Activated T-cell treated with anti-CD3 and anti-CD28 coated beads, Interleukin-2, amount 50 U/mL, for 72 hours (primary cell): ENCODE measurements at regions not wholly inside any gene's neighbourhood (a gene's known extent, or its start where the extent isn't known, plus 50 kb on each side); places are given as distances from the start of the nearest gene placed in this dataset.

ENCODE experiments used
- ATAC-seq, 2 donors: fragments of 150-1000 bp; cut with Tn5 transposase; replicated peaks in 1 of 2; 2 replicates each; pipeline ENCODE4 v1.10.0; 2021; ENCODE audit warnings: moderate library complexity in 2 of 2, mild to moderate bottlenecking in 1 of 2
- DNase-seq, 2 donors: peaks; one replicate each; pipeline ENCODE4 v3.0.0; 2021 to 2022; ENCODE audit warnings: mixed read lengths in 1 of 2
- H3K27ac Mint-ChIP-seq: one replicate; pipeline ENCODE4 v1.8.0; 2022; ENCODE audit warnings: mild to moderate bottlenecking, moderate library complexity, mixed read lengths
- H3K27me3 Mint-ChIP-seq: one replicate; pipeline ENCODE4 v1.8.0; 2022; ENCODE audit warnings: low read depth, mixed read lengths
- H3K36me3 Mint-ChIP-seq, 2 donors: one replicate each; pipeline ENCODE4 v1.8.0; 2022; ENCODE audit warnings: mixed read lengths in 2 of 2, mild to moderate bottlenecking in 1 of 2; ENCODE audit not compliant: insufficient read depth in 2 of 2
- H3K4me1 Mint-ChIP-seq: one replicate; pipeline ENCODE4 v1.8.0; 2022; ENCODE audit warnings: low read depth, mixed read lengths
- H3K4me3 Mint-ChIP-seq, 2 donors: one replicate each; pipeline ENCODE4 v1.8.0; 2022; ENCODE audit warnings: mild to moderate bottlenecking in 2 of 2, mixed read lengths in 2 of 2, moderate library complexity in 2 of 2
- H3K9me3 Mint-ChIP-seq, 2 donors: one replicate each; pipeline ENCODE4 v1.8.0; 2022; ENCODE audit warnings: mixed read lengths in 2 of 2

- no peak for DNase-seq
- H3K36me3 Mint-ChIP-seq = no peaks in the 10 kb centered on the region
- H3K27me3 Mint-ChIP-seq = no peaks in the 10 kb centered on the region
- H3K4me1 Mint-ChIP-seq = no peaks in the 10 kb centered on the region
- no peak for ATAC-seq
- H3K27ac Mint-ChIP-seq = no peak overlapping the region
- H3K4me3 Mint-ChIP-seq = no peak overlapping the region
- no peaks in the 10 kb centered on the region for H3K9me3 Mint-ChIP-seq
Measured at GRCh38 chr5:152499814-152500535, 94.9 kb upstream of the NMUR2 start.

- H3K9me3 Mint-ChIP-seq = no peaks in the 10 kb centered on the region
- H3K27ac Mint-ChIP-seq = no peak overlapping the region
- peaks cover 5% of the 10 kb centered on the region for H3K27me3 Mint-ChIP-seq
- H3K4me1 Mint-ChIP-seq = no peaks in the 10 kb centered on the region
- no peak overlapping the region for H3K4me3 Mint-ChIP-seq
- H3K36me3 Mint-ChIP-seq = no peaks in the 10 kb centered on the region
- ATAC-seq (no peak), DNase-seq (no peak)
Measured at GRCh38 chr5:152501294-152501693, 96.2 kb upstream of the NMUR2 start.

- no peak for DNase-seq
- no peaks in the 10 kb centered on the region for H3K9me3 Mint-ChIP-seq
- no peaks in the 10 kb centered on the region for H3K36me3 Mint-ChIP-seq
- H3K4me3 Mint-ChIP-seq = no peak overlapping the region
- peaks cover 12% of the 10 kb centered on the region for H3K27me3 Mint-ChIP-seq
- H3K27ac Mint-ChIP-seq = no peak overlapping the region
- H3K4me1 Mint-ChIP-seq = no peaks in the 10 kb centered on the region
- no peak for ATAC-seq
Measured at GRCh38 chr5:152503206-152503605, 98.1 kb upstream of the NMUR2 start.

GRCh38 chr5:152505442-152506042 lies 100.5 kb upstream of the NMUR2 start:
- H3K27me3 Mint-ChIP-seq = peaks cover 13% of the 10 kb centered on the region
- no peak overlapping the region for H3K27ac Mint-ChIP-seq
- DNase-seq (peak; percentile 40), ATAC-seq (peak; percentile 60 to 77)
- H3K36me3 Mint-ChIP-seq = no peaks in the 10 kb centered on the region
- H3K4me3 Mint-ChIP-seq = no peak overlapping the region
- H3K9me3 Mint-ChIP-seq = no peaks in the 10 kb centered on the region
- no peaks in the 10 kb centered on the region for H3K4me1 Mint-ChIP-seq

- Mint-ChIP-seq H3K4me1 (no peaks in the 10 kb centered on the region), H3K4me3 (no peak overlapping the region), H3K9me3 (no peaks in the 10 kb centered on the region), H3K27ac (no peak overlapping the region), H3K27me3 (peaks cover 24% of the 10 kb centered on the region), H3K36me3 (no peaks in the 10 kb centered on the region)
- no peak for ATAC-seq
- no peak for DNase-seq
Measured at GRCh38 chr5:152511120-152511519, 106.0 kb upstream of the NMUR2 start.

GRCh38 chr5:152511531-152512132 lies 106.6 kb upstream of the NMUR2 start:
- H3K4me3 Mint-ChIP-seq = no peak overlapping the region
- H3K27ac Mint-ChIP-seq = no peak overlapping the region
- H3K27me3 Mint-ChIP-seq = peaks cover 26% of the 10 kb centered on the region
- ATAC-seq (no peak), DNase-seq (no peak)
- no peaks in the 10 kb centered on the region for H3K4me1 Mint-ChIP-seq
- H3K36me3 Mint-ChIP-seq = no peaks in the 10 kb centered on the region
- no peaks in the 10 kb centered on the region for H3K9me3 Mint-ChIP-seq

- Mint-ChIP-seq H3K4me3 (no peak overlapping the region), H3K27me3 (peaks cover 32% of the 10 kb centered on the region), H3K27ac (no peak overlapping the region), H3K4me1 (no peaks in the 10 kb centered on the region), H3K36me3 (no peaks in the 10 kb centered on the region), H3K9me3 (no peaks in the 10 kb centered on the region)
- ATAC-seq (no peak), DNase-seq (no peak)
Measured at GRCh38 chr5:152514827-152515397, 109.8 kb upstream of the NMUR2 start.

- ATAC-seq (no peak), DNase-seq (no peak)
- Mint-ChIP-seq H3K27me3 (no peaks in the 10 kb centered on the region), H3K9me3 (no peaks in the 10 kb centered on the region), H3K36me3 (no peaks in the 10 kb centered on the region), H3K27ac (no peak overlapping the region), H3K4me3 (no peak overlapping the region), H3K4me1 (peaks cover 7% of the 10 kb centered on the region)
Measured at GRCh38 chr5:152523964-152524363, 118.9 kb upstream of the NMUR2 start.

GRCh38 chr5:152527358-152528052 lies 122.4 kb upstream of the NMUR2 start:
- peak overlapping the region in 1 of 2 donors; percentile 8 for H3K4me3 Mint-ChIP-seq

GRCh38 chr5:152529440-152529839 lies 124.4 kb upstream of the NMUR2 start:
- DNase-seq (no peak), ATAC-seq (no peak)
- H3K36me3 Mint-ChIP-seq = no peaks in the 10 kb centered on the region
- H3K9me3 Mint-ChIP-seq = no peaks in the 10 kb centered on the region
- H3K4me3 Mint-ChIP-seq = no peak overlapping the region
- H3K4me1 Mint-ChIP-seq = peaks cover 7% of the 10 kb centered on the region
- no peak overlapping the region for H3K27ac Mint-ChIP-seq
- peaks cover 6% of the 10 kb centered on the region for H3K27me3 Mint-ChIP-seq

More at GRCh38 chr5:152527358-152528052, 122.4 kb upstream of the NMUR2 start:
- Mint-ChIP-seq H3K27ac (peak overlapping the region; percentile 87), H3K9me3 (no peaks in the 10 kb centered on the region), H3K36me3 (no peaks in the 10 kb centered on the region), H3K27me3 (no peaks in the 10 kb centered on the region), H3K4me1 (peaks cover 7% of the 10 kb centered on the region)
- peak; percentile 54 to 69 for ATAC-seq
- DNase-seq = no peak

GRCh38 chr5:152532714-152533113 lies 127.6 kb upstream of the NMUR2 start:
- Mint-ChIP-seq H3K4me1 (peaks cover under 1% of the 10 kb centered on the region), H3K9me3 (no peaks in the 10 kb centered on the region), H3K27me3 (peaks cover 6% of the 10 kb centered on the region), H3K27ac (no peak overlapping the region), H3K4me3 (no peak overlapping the region), H3K36me3 (no peaks in the 10 kb centered on the region)
- ATAC-seq (no peak), DNase-seq (no peak)

GRCh38 chr5:152534641-152535040 lies 129.6 kb upstream of the NMUR2 start:
- ATAC-seq (no peak), DNase-seq (no peak)
- no peaks in the 10 kb centered on the region for H3K4me1 Mint-ChIP-seq
- no peaks in the 10 kb centered on the region for H3K36me3 Mint-ChIP-seq
- peaks cover 6% of the 10 kb centered on the region for H3K27me3 Mint-ChIP-seq
- no peak overlapping the region for H3K4me3 Mint-ChIP-seq
- no peaks in the 10 kb centered on the region for H3K9me3 Mint-ChIP-seq
- H3K27ac Mint-ChIP-seq = no peak overlapping the region

GRCh38 chr5:152542741-152543140 lies 137.7 kb upstream of the NMUR2 start:
- H3K27ac Mint-ChIP-seq = no peak overlapping the region

More at GRCh38 chr5:152542741-152543140, 137.7 kb upstream of the NMUR2 start:
- Mint-ChIP-seq H3K27me3 (peaks cover 10% of the 10 kb centered on the region), H3K36me3 (no peaks in the 10 kb centered on the region), H3K4me1 (no peaks in the 10 kb centered on the region), H3K4me3 (no peak overlapping the region), H3K9me3 (no peaks in the 10 kb centered on the region)
- DNase-seq (no peak), ATAC-seq (no peak)
